CD14-positive monocyte (primary cell): ENCODE measurements at regions not wholly inside any gene's neighbourhood (a gene's known extent, or its start where the extent isn't known, plus 50 kb on each side); places are given as distances from the start of the nearest gene placed in this dataset.

Experiments used
- DNase-seq, 3 donors: peaks; one replicate each; pipeline ENCODE4 v3.0.0-alpha.2; 2011 to 2022
- H2AFZ ChIP-seq: 2 replicates; pipeline ENCODE4 v1.6.0; 2012; ENCODE audit warnings: mild to moderate bottlenecking, low read depth, low read length, inconsistent platforms; ENCODE audit not compliant: insufficient read depth, poor library complexity, severe bottlenecking
- H3K27ac ChIP-seq, 2 donors: 1 replicate in 1 of 2; 2 replicates in 1 of 2; pipeline ENCODE4 v1.5.1; 2012 to 2013; ENCODE audit warnings: low read length in 2 of 2, control low read depth in 1 of 2, inconsistent platforms in 1 of 2, low read depth in 1 of 2, mild to moderate bottlenecking in 1 of 2
- H3K27me3 ChIP-seq, 2 donors: one replicate each; pipeline versions ENCODE4 v1.6.0 to v1.6.1; 2011 to 2013; ENCODE audit warnings: low read length in 2 of 2; ENCODE audit not compliant: control insufficient read depth in 2 of 2, insufficient read depth in 2 of 2
- H3K36me3 ChIP-seq, 2 donors: replicated peaks in 1 of 2; 1 replicate in 1 of 2; 2 replicates in 1 of 2; pipeline versions ENCODE4 v1.5.1 to v1.6.1; 2012 to 2013; ENCODE audit warnings: low read length in 2 of 2, control low read depth in 1 of 2, inconsistent platforms in 1 of 2, mild to moderate bottlenecking in 1 of 2; ENCODE audit not compliant: insufficient read depth in 2 of 2, control insufficient read depth in 1 of 2
- H3K4me1 ChIP-seq, 2 donors: 1 replicate in 1 of 2; 2 replicates in 1 of 2; pipeline versions ENCODE4 v1.5.1 to v1.6.1; 2012 to 2013; ENCODE audit warnings: low read length in 2 of 2, control low read depth in 1 of 2, inconsistent platforms in 1 of 2, mild to moderate bottlenecking in 1 of 2, moderate library complexity in 1 of 2; ENCODE audit not compliant: insufficient read depth in 2 of 2, control insufficient read depth in 1 of 2
- H3K4me2 ChIP-seq: replicated peaks from 2 replicates; pipeline ENCODE3; 2012; ENCODE audit warnings: low read length, moderate library complexity, mild to moderate bottlenecking; ENCODE audit not compliant: poor library complexity, severe bottlenecking; ENCODE audit errors: extremely low read depth
- H3K4me3 ChIP-seq, 3 experiments: fragments of 200-600 bp in 1 of 3; sonication (generic) in 1 of 3; replicated peaks in 1 of 3; 1 replicate in 2 of 3; 2 replicates in 1 of 3; pipeline ENCODE4 v1.5.1; 2011 to 2013; ENCODE audit warnings: low read length in 3 of 3, mild to moderate bottlenecking in 3 of 3, control low read depth in 2 of 3, low read depth in 2 of 3, inconsistent platforms in 1 of 3, moderate library complexity in 1 of 3
- H3K79me2 ChIP-seq: 2 replicates; pipeline ENCODE4 v1.6.0; 2012; ENCODE audit warnings: mild to moderate bottlenecking, control low read depth, inconsistent platforms, low read length, moderate library complexity; ENCODE audit not compliant: insufficient read depth
- H3K9ac ChIP-seq: 2 replicates; pipeline ENCODE4 v1.6.0; 2017; ENCODE audit warnings: low read length, mild to moderate bottlenecking; ENCODE audit not compliant: insufficient read depth, poor library complexity, severe bottlenecking
- H3K9me3 ChIP-seq, 2 donors: replicated peaks in 1 of 2; 1 replicate in 1 of 2; 2 replicates in 1 of 2; pipeline versions ENCODE4 v1.5.1 to v1.6.1; 2012 to 2013; ENCODE audit warnings: low read length in 2 of 2, control low read depth in 1 of 2; ENCODE audit not compliant: control insufficient read depth in 1 of 2, insufficient read depth in 1 of 2
- H4K20me1 ChIP-seq: 2 replicates; pipeline ENCODE4 v1.6.0; 2012; ENCODE audit warnings: mild to moderate bottlenecking, low read length, control low read depth, moderate library complexity; ENCODE audit not compliant: insufficient read depth
- H3K27ac Mint-ChIP-seq, 7 donors: one replicate each; pipeline ENCODE4 v1.8.0; 2020; ENCODE audit warnings: mild to moderate bottlenecking in 7 of 7, mixed read lengths in 7 of 7, moderate library complexity in 6 of 7, inconsistent platforms in 2 of 7
- H3K27me3 Mint-ChIP-seq, 3 donors: one replicate each; pipeline ENCODE4 v1.8.0; 2021 to 2022; ENCODE audit warnings: low read depth in 3 of 3, mild to moderate bottlenecking in 3 of 3, mixed read lengths in 3 of 3, moderate library complexity in 3 of 3, inconsistent platforms in 1 of 3
- H3K36me3 Mint-ChIP-seq, 2 donors: one replicate each; pipeline ENCODE4 v1.8.0; 2020; ENCODE audit warnings: mixed read lengths in 2 of 2, inconsistent platforms in 1 of 2, mild to moderate bottlenecking in 1 of 2
- H3K4me1 Mint-ChIP-seq: one replicate; pipeline ENCODE4 v1.8.0; 2020; ENCODE audit warnings: mild to moderate bottlenecking, mixed read lengths
- H3K4me3 Mint-ChIP-seq, 2 donors: one replicate each; pipeline ENCODE4 v1.8.0; 2020; ENCODE audit warnings: mild to moderate bottlenecking in 2 of 2, mixed read lengths in 2 of 2, moderate library complexity in 1 of 2
- H3K9me3 Mint-ChIP-seq, 7 donors: one replicate each; pipeline ENCODE4 v1.8.0; 2020 to 2022; ENCODE audit warnings: mixed read lengths in 7 of 7, mild to moderate bottlenecking in 6 of 7, moderate library complexity in 6 of 7, inconsistent platforms in 2 of 7
- CTCF ChIP-seq: fragments of 200-600 bp; IDR thresholded peaks from one replicate; pipeline ENCODE4 v1.8.0; 2022; ENCODE audit warnings: antibody characterized with exemption, mild to moderate bottlenecking
- WGBS: methylation state at CpG from one replicate; pipeline ENCODE4 v1.1.5; 2013; ENCODE audit warnings: missing lambda C conversion rate; ENCODE audit not compliant: insufficient coverage; 5-methylcytosine and 5-hydroxymethylcytosine counted together
- intact Hi-C, 2 donors: fragments of 100-400 bp; cut with micrococcal nuclease; formaldehyde crosslinking; loops; one replicate each; pipeline versions ENCODE4 v1.15.0 to v1.15.1; 2023

- Histone ChIP-seq H3K27ac (no peak overlapping the region), H3K9me3 (no peaks in the 10 kb centered on the region), H3K27me3 (no peaks in the 10 kb centered on the region), H2AFZ (no peak overlapping the region), H3K9ac (no peak overlapping the region), H3K4me1 (peaks cover 21 to 22% of the 10 kb centered on the region in 2 donors), H3K4me2 (no peak overlapping the region), H3K79me2 (no peaks in the 10 kb centered on the region), H3K36me3 (no peaks in the 10 kb centered on the region), H3K4me3 (no peak overlapping the region), H4K20me1 (no peaks in the 10 kb centered on the region)
- TF ChIP-seq CTCF = no peak
- intact Hi-C loops = no loop called here
- Mint-ChIP-seq H3K4me1 (peaks cover 35% of the 10 kb centered on the region), H3K27ac (no peak overlapping the region), H3K27me3 (no peaks in the 10 kb centered on the region), H3K4me3 (no peak overlapping the region), H3K9me3 (peaks cover 0 to 1% (median 0%) of the 10 kb centered on the region in 7 donors), H3K36me3 (no peaks in the 10 kb centered on the region)
- WGBS = no CpG with 5 or more reads among the region's 2 CpGs
- DNase-seq = no peak
Observed at GRCh38 chr2:12432985-12433625, 283.6 kb upstream of the TRIB2 start.

DNA sequence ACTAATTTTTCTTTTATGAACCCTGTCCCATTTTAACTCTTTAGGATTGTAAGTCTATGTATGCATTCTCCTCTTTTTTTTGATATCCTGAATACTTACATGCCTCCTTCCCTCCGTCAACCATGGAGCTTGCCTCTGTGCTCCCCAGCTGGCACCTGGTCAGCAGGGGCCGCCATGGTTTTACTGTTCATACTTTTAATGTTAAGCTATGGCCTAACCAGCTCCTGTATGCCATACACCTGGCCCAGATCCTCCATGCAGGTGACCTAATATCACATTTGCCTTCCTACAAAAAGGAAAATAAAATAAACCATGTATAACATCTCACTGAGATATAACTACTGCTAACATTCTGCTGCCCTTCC lies 283.1 kb upstream of the TRIB2 start:
- H3K9me3 ChIP-seq = no peaks in the 10 kb centered on the region
- no peak for TF ChIP-seq CTCF
- H3K9me3 Mint-ChIP-seq = no peaks in the 10 kb centered on the region
- H4K20me1 ChIP-seq = no peaks in the 10 kb centered on the region
- H3K27me3 Mint-ChIP-seq = no peaks in the 10 kb centered on the region
- no peak overlapping the region for H3K4me3 ChIP-seq
- intact Hi-C loops = no loop called here
- no peaks in the 10 kb centered on the region for H3K36me3 Mint-ChIP-seq
- H3K9ac ChIP-seq = no peak overlapping the region
- H3K4me1 ChIP-seq = peaks cover 21 to 22% of the 10 kb centered on the region in 2 donors
- peak overlapping the region in 1 of 7 donors; percentile 31 for H3K27ac Mint-ChIP-seq
- DNase-seq = no peak
- H3K4me2 ChIP-seq = no peak overlapping the region
- H3K27me3 ChIP-seq = no peaks in the 10 kb centered on the region
- no peak overlapping the region for H3K4me3 Mint-ChIP-seq
- H3K36me3 ChIP-seq = no peaks in the 10 kb centered on the region
- H3K79me2 ChIP-seq = no peaks in the 10 kb centered on the region
- H2AFZ ChIP-seq = no peak overlapping the region
- H3K27ac ChIP-seq = no peak overlapping the region
- 93% methylated on average over 2 of the region's 2 CpGs for WGBS
- H3K4me1 Mint-ChIP-seq = peaks cover 31% of the 10 kb centered on the region
